ENCODE measurements at regions not wholly inside any gene's neighbourhood (a gene's known extent, or its start where the extent isn't known, plus 50 kb on each side); places are given as distances from the start of the nearest gene placed in this dataset.

DNA sequence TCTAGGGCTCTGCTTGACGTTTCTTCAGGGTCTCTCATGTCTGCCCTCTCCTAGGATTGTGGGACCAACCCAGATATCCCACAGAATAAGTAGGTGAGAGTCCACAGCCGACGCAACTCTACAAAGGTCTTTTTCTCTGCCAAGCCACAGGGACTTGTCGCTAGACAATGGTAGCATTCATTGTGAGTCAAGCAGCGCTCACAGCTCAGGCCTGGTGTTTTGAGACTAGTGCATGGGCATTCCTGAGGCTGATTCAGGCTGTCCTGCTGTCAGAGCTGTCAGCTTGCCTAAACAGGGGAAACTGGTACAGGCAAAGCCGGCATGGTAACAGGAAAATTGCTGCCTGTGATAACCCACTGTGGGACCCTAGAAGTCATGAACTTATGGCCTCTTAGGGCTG is 610.6 kb upstream of the TSPY4 start:
- H3K9me3 Mint-ChIP-seq: peaks cover 96% of the 10 kb centered on the region

More for the DNA sequence above, 610.6 kb upstream of the TSPY4 start:
- Mint-ChIP-seq H3K27me3 (ENCODE audit: insufficient read depth, low read depth, poor library complexity) (no peaks in the 10 kb centered on the region), H3K4me3 (no peak overlapping the region), H3K4me1 (no peaks in the 10 kb centered on the region), H3K27ac (no peak overlapping the region), H3K36me3 (ENCODE audit: low read depth) (peaks cover 13% of the 10 kb centered on the region)
- DNase-seq (ENCODE audit: low spot score) (no peak), ATAC-seq (no peak)
- Histone ChIP-seq H3K27me3 (ENCODE audit: insufficient read depth) (no peaks in the 10 kb centered on the region), H3F3A (replicated peaks; ENCODE audit: low read depth) (no peaks in the 10 kb centered on the region), H2AFZ (no peak overlapping the region), H3K79me2 (replicated peaks; ENCODE audit: insufficient read depth) (no peaks in the 10 kb centered on the region), H3K27ac (ENCODE audit: low read depth) (no peak overlapping the region), H3K4me1 (ENCODE audit: insufficient read depth) (no peaks in the 10 kb centered on the region), H4K20me1 (replicated peaks; ENCODE audit: insufficient read depth) (no peaks in the 10 kb centered on the region), H3K4me2 (no peak overlapping the region), H3K9me2 (ENCODE audit: insufficient read depth) (no peaks in the 10 kb centered on the region), H3K4me3 (no peak overlapping the region), H3K36me3 (ENCODE audit: insufficient read depth) (no peaks in the 10 kb centered on the region)
- TF ChIP-seq NANOG (IDR thresholded peaks at IDR 0.05; ENCODE audit: borderline replicate concordance) (no peak), JUNB (IDR thresholded peaks at IDR 0.05; ENCODE audit: unreplicated experiment) (no peak), ZNF462 (CRISPR knock-in tag; IDR thresholded peaks at IDR 0.05) (no peak), ETS1 (IDR thresholded peaks at IDR 0.05) (no peak), EZH2phosphoT487 (IDR thresholded peaks at IDR 0.05; ENCODE audit: unreplicated experiment) (no peak), ZNF331 (CRISPR knock-in tag; IDR thresholded peaks at IDR 0.05; ENCODE audit: low read depth) (no peak), EZH2 (IDR thresholded peaks at IDR 0.05; ENCODE audit: low read depth, unreplicated experiment) (no peak), ZNF114 (CRISPR knock-in tag; IDR thresholded peaks at IDR 0.05) (no peak), CREB1 (CRISPR knock-in tag; IDR thresholded peaks at IDR 0.05; ENCODE audit: low read depth) (no peak), STAT1 (IDR thresholded peaks at IDR 0.05; ENCODE audit: unreplicated experiment) (no peak), POLR2AphosphoS5 (IDR thresholded peaks at IDR 0.05; ENCODE audit: low read depth) (no peak)
- TF ChIP-seq, protein P1, sequence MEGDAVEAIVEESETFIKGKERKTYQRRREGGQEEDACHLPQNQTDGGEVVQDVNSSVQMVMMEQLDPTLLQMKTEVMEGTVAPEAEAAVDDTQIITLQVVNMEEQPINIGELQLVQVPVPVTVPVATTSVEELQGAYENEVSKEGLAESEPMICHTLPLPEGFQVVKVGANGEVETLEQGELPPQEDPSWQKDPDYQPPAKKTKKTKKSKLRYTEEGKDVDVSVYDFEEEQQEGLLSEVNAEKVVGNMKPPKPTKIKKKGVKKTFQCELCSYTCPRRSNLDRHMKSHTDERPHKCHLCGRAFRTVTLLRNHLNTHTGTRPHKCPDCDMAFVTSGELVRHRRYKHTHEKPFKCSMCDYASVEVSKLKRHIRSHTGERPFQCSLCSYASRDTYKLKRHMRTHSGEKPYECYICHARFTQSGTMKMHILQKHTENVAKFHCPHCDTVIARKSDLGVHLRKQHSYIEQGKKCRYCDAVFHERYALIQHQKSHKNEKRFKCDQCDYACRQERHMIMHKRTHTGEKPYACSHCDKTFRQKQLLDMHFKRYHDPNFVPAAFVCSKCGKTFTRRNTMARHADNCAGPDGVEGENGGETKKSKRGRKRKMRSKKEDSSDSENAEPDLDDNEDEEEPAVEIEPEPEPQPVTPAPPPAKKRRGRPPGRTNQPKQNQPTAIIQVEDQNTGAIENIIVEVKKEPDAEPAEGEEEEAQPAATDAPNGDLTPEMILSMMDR (conservative IDR thresholded peaks at IDR 0.05; ENCODE audit: low read depth in 2 of 2): no peak
- TF ChIP-seq, protein P2, sequence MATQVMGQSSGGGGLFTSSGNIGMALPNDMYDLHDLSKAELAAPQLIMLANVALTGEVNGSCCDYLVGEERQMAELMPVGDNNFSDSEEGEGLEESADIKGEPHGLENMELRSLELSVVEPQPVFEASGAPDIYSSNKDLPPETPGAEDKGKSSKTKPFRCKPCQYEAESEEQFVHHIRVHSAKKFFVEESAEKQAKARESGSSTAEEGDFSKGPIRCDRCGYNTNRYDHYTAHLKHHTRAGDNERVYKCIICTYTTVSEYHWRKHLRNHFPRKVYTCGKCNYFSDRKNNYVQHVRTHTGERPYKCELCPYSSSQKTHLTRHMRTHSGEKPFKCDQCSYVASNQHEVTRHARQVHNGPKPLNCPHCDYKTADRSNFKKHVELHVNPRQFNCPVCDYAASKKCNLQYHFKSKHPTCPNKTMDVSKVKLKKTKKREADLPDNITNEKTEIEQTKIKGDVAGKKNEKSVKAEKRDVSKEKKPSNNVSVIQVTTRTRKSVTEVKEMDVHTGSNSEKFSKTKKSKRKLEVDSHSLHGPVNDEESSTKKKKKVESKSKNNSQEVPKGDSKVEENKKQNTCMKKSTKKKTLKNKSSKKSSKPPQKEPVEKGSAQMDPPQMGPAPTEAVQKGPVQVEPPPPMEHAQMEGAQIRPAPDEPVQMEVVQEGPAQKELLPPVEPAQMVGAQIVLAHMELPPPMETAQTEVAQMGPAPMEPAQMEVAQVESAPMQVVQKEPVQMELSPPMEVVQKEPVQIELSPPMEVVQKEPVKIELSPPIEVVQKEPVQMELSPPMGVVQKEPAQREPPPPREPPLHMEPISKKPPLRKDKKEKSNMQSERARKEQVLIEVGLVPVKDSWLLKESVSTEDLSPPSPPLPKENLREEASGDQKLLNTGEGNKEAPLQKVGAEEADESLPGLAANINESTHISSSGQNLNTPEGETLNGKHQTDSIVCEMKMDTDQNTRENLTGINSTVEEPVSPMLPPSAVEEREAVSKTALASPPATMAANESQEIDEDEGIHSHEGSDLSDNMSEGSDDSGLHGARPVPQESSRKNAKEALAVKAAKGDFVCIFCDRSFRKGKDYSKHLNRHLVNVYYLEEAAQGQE (IDR thresholded peaks at IDR 0.05; ENCODE audit: unreplicated experiment): no peak
